ENCODE measurements at regions not wholly inside any gene's neighbourhood (a gene's known extent, or its start where the extent isn't known, plus 50 kb on each side); places are given as distances from the start of the nearest gene placed in this dataset.

GRCh38 chr6:155586090-155586489 is 130.5 kb upstream of the NOX3 start:
- TF ChIP-seq GATA3 (IDR thresholded peaks at IDR 0.05; ENCODE audit: low read depth, low read length) (no peak), GATA2 (IDR thresholded peaks at IDR 0.05; ENCODE audit: low read depth, low read length) (no peak)

GRCh38 chr6:155584006-155584405 is 128.4 kb upstream of the NOX3 start:
- no peak for TF ChIP-seq GATA3 (IDR thresholded peaks at IDR 0.05; ENCODE audit: low read depth, low read length)
- no peak for TF ChIP-seq GATA2 (IDR thresholded peaks at IDR 0.05; ENCODE audit: low read depth, low read length)

DNA sequence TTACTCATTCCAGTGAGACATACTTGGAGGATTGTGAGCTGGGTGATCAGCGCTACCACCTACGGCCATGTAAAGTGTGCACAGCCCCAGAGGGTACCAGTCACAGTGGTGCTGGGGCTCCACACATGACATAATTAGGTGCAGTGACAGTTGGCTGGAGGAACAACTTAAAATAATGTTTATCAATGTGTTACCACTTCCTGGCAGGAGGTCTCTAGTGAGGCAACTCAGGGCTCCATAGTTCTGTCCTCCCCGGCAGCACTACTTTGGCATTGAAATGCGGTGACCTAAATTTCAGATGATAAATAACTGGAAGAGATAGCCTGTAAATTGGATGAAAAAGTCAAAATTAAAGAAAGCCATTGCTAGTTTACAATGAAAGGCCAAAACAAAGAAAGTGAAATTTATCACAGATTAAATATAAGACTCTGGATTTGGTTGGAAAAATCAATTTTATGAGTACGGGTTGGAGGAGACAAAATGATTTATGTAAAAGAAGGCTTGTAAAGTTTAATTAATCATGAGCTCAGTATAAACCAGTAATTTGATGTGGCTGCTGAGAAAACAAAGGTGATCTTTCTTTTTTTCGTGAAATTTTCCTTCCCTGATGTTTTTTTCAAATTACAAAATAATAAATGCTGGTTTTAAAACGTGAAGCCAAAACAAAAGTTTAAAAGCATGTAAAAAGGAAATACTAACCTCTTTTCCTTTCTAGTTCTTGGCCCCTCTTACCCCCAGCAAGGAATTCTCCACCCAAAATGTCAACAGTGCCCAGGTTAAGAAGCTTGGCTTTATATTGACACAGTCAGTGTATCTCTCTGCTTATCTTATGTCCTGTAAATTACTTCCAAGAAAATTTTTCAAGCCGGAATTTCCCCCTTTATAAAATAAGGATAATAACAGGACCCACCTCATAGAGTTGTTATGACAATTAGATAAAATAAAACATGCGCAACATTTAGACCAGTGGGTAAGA is 126.7 kb upstream of the NOX3 start:
- no peak for TF ChIP-seq GATA2 (IDR thresholded peaks at IDR 0.05; ENCODE audit: low read depth, low read length)
- TF ChIP-seq GATA3 (IDR thresholded peaks at IDR 0.05; ENCODE audit: low read depth, low read length) = no peak

GRCh38 chr6:155580904-155581303 is 125.3 kb upstream of the NOX3 start:
- TF ChIP-seq GATA2 (IDR thresholded peaks at IDR 0.05; ENCODE audit: low read depth, low read length) (no peak), GATA3 (IDR thresholded peaks at IDR 0.05; ENCODE audit: low read depth, low read length) (no peak)

GRCh38 chr6:155578251-155578650 is 122.6 kb upstream of the NOX3 start:
- no peak for TF ChIP-seq GATA3 (IDR thresholded peaks at IDR 0.05; ENCODE audit: low read depth, low read length)
- TF ChIP-seq GATA2 (IDR thresholded peaks at IDR 0.05; ENCODE audit: low read depth, low read length) = no peak

- TF ChIP-seq GATA3 (IDR thresholded peaks at IDR 0.05; ENCODE audit: low read depth, low read length) = no peak
- no peak for TF ChIP-seq GATA2 (IDR thresholded peaks at IDR 0.05; ENCODE audit: low read depth, low read length)
These were observed 106.3 kb upstream of the NOX3 start for GRCh38 chr6:155561966-155562364.

DNA sequence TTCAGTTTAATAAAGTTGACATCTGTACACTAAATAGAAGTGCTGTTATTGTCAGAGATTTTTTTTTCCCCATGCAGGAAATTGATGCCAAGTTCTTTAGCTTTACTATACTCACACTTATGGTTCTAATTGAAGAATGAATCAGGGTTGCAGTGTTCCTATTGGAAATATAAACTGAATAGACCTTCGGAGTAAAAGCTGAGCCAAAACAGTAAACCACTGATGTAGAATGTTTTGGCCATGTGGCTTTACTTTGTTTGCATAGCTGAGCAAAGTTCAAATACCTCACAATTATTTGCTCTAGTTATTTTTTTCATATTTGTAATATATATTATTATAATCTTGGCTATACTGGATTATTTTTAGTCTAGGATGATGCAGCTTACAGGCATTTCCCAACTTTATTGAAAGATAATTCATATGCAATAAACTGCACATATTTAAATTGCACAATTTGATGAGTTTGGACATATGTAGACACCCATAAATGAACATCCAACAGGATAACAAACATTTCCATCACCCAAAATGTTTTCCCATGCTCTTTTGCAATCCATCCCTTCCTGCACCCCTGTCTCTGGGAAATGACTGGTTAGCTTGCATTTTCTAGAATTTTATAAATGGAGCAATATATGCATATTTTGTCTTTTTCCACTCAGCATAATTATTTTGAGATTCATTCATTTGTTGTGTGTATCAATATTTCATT is 105.8 kb upstream of the NOX3 start:
- TF ChIP-seq GATA3 (IDR thresholded peaks at IDR 0.05; ENCODE audit: low read depth, low read length) (no peak), GATA2 (IDR thresholded peaks at IDR 0.05; ENCODE audit: low read depth, low read length) (no peak)

- TF ChIP-seq GATA2 (IDR thresholded peaks at IDR 0.05; ENCODE audit: low read depth, low read length) (no peak), GATA3 (IDR thresholded peaks at IDR 0.05; ENCODE audit: low read depth, low read length) (no peak)
These were observed 94.3 kb upstream of the NOX3 start for GRCh38 chr6:155549928-155550327.

- TF ChIP-seq GATA3 (IDR thresholded peaks at IDR 0.05; ENCODE audit: low read depth, low read length) = no peak
- no peak for TF ChIP-seq GATA2 (IDR thresholded peaks at IDR 0.05; ENCODE audit: low read depth, low read length)
These were observed 93.6 kb upstream of the NOX3 start for GRCh38 chr6:155549028-155549798.

- TF ChIP-seq GATA2 (IDR thresholded peaks at IDR 0.05; ENCODE audit: low read depth, low read length) (no peak), GATA3 (IDR thresholded peaks at IDR 0.05; ENCODE audit: low read depth, low read length) (no peak)
These were observed 92.9 kb upstream of the NOX3 start for GRCh38 chr6:155548576-155548975.

- TF ChIP-seq GATA2 (IDR thresholded peaks at IDR 0.05; ENCODE audit: low read depth, low read length) = no peak
- no peak for TF ChIP-seq GATA3 (IDR thresholded peaks at IDR 0.05; ENCODE audit: low read depth, low read length)
These were observed 89.0 kb upstream of the NOX3 start for GRCh38 chr6:155544677-155545076.

GRCh38 chr6:155543166-155543847 is 87.7 kb upstream of the NOX3 start:
- TF ChIP-seq GATA3 (IDR thresholded peaks at IDR 0.05; ENCODE audit: low read depth, low read length) = no peak

DNA sequence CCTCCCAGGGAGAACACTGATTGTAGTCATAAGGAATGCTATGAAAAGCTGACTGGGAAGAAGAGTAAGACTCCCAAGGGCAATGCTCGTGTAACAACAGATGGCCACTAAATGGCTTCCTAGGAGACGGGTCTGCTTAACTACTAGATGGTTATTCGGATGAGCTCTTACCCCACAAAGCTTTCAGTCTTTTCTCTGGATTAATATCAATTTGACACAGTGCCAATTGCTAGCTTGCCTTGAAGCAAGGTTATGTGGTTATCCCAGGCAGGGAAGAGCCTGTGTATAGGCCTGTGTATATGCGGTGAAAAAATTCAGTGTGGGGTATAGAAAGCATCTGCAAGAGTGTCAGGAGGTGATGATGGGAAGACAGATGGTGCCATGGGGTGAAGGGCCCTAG is 86.4 kb upstream of the NOX3 start:
- TF ChIP-seq GATA2 (IDR thresholded peaks at IDR 0.05; ENCODE audit: low read depth, low read length) (no peak), GATA3 (IDR thresholded peaks at IDR 0.05; ENCODE audit: low read depth, low read length) (no peak)
